ENCODE measurements at regions not wholly inside any gene's neighbourhood (a gene's known extent, or its start where the extent isn't known, plus 50 kb on each side); places are given as distances from the start of the nearest gene placed in this dataset.

DNA sequence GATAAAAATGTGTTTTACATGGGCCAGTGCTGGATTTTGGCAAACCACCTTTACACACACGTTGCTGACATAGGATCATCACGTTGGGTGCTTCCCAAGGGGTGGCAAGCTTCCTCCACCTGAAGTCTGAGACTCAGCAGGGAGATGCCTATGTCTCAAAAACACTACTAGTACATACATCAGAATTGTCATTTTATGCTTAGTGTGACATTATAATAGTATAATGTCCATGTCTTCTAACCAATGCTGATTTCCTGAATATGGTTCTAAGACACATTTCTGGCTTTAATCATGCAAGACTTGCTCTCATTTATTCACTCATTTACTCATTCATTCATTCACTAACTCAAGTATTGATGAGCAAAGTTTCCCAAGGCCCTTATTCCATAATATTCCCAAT lies 322.3 kb downstream of the LNPK start:
- H3K27me3 ChIP-seq (ENCODE audit: insufficient read depth, low read length): no peaks in the 10 kb centered on the region
- POLR2A ChIA-PET: no interaction called here
- BruUV-seq (replicated peaks): no TSS peak

More for the DNA sequence above, 322.3 kb downstream of the LNPK start:
- Histone ChIP-seq H3K27ac (ENCODE audit: low read depth, low read length) (no peak overlapping the region), H3K9me3 (ENCODE audit: control insufficient read depth in 1 of 2, insufficient read depth in 1 of 2, low read depth in 1 of 2, low read length in 2 of 2) (no peaks in the 10 kb centered on the region), H3K4me1 (ENCODE audit: control insufficient read depth in 1 of 2, insufficient read depth in 2 of 2, low read length in 2 of 2) (no peaks in the 10 kb centered on the region), H4K20me1 (ENCODE audit: insufficient read depth) (no peaks in the 10 kb centered on the region), H3K9ac (ENCODE audit: low read length) (no peak overlapping the region), H2AFZ (ENCODE audit: low read depth, low read length, poor library complexity, severe bottlenecking) (no peak overlapping the region), H3K36me3 (ENCODE audit: control insufficient read depth in 1 of 2, insufficient read depth in 2 of 2, low read length in 2 of 2) (no peaks in the 10 kb centered on the region), H3K4me2 (ENCODE audit: low read length) (no peak overlapping the region), H3K4me3 (replicated peaks in 1 of 2; ENCODE audit: low read depth in 1 of 2, low read length in 2 of 2) (no peak overlapping the region), H3K79me2 (ENCODE audit: insufficient read depth, low read length) (no peaks in the 10 kb centered on the region), H3K9me2 (ENCODE audit: insufficient read depth) (no peaks in the 10 kb centered on the region)
- CTCF ChIA-PET: interaction anchor here (1.9 kb wide), 1 partner anchor 10 kb away, joined by 8 read pairs; no protein-coding TSS in a partner anchor
- DNase-seq (ENCODE audit: low read depth, low spot score) (no peak), ATAC-seq (no peak)
- intact Hi-C loops (cut with micrococcal nuclease): no loop called here
- RAD21 ChIA-PET (ENCODE audit: low non-redundant PET in 1 of 2, low total read pairs in 2 of 2, uncharacterized antibody in 2 of 2, unreplicated experiment in 2 of 2): no interaction called here
- TF ChIP-seq, protein P1, sequence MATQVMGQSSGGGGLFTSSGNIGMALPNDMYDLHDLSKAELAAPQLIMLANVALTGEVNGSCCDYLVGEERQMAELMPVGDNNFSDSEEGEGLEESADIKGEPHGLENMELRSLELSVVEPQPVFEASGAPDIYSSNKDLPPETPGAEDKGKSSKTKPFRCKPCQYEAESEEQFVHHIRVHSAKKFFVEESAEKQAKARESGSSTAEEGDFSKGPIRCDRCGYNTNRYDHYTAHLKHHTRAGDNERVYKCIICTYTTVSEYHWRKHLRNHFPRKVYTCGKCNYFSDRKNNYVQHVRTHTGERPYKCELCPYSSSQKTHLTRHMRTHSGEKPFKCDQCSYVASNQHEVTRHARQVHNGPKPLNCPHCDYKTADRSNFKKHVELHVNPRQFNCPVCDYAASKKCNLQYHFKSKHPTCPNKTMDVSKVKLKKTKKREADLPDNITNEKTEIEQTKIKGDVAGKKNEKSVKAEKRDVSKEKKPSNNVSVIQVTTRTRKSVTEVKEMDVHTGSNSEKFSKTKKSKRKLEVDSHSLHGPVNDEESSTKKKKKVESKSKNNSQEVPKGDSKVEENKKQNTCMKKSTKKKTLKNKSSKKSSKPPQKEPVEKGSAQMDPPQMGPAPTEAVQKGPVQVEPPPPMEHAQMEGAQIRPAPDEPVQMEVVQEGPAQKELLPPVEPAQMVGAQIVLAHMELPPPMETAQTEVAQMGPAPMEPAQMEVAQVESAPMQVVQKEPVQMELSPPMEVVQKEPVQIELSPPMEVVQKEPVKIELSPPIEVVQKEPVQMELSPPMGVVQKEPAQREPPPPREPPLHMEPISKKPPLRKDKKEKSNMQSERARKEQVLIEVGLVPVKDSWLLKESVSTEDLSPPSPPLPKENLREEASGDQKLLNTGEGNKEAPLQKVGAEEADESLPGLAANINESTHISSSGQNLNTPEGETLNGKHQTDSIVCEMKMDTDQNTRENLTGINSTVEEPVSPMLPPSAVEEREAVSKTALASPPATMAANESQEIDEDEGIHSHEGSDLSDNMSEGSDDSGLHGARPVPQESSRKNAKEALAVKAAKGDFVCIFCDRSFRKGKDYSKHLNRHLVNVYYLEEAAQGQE (IDR thresholded peaks at IDR 0.05; ENCODE audit: low read depth): no peak
- no peak for TF ChIP-seq ZFX (IDR thresholded peaks at IDR 0.05)
- no peak for TF ChIP-seq SP1 (IDR thresholded peaks at IDR 0.05; ENCODE audit: low read depth)
- TF ChIP-seq EZH2 (IDR thresholded peaks at IDR 0.05): no peak
- no peak for TF ChIP-seq EGR1 (IDR thresholded peaks at IDR 0.05; ENCODE audit: low read depth)
- TF ChIP-seq, protein P2, sequence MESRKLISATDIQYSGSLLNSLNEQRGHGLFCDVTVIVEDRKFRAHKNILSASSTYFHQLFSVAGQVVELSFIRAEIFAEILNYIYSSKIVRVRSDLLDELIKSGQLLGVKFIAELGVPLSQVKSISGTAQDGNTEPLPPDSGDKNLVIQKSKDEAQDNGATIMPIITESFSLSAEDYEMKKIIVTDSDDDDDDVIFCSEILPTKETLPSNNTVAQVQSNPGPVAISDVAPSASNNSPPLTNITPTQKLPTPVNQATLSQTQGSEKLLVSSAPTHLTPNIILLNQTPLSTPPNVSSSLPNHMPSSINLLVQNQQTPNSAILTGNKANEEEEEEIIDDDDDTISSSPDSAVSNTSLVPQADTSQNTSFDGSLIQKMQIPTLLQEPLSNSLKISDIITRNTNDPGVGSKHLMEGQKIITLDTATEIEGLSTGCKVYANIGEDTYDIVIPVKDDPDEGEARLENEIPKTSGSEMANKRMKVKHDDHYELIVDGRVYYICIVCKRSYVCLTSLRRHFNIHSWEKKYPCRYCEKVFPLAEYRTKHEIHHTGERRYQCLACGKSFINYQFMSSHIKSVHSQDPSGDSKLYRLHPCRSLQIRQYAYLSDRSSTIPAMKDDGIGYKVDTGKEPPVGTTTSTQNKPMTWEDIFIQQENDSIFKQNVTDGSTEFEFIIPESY (IDR thresholded peaks at IDR 0.05; ENCODE audit: extremely low read depth, insufficient replicate concordance, low read length): no peak
- TF ChIP-seq FOSL1 (IDR thresholded peaks at IDR 0.05; ENCODE audit: low read depth): no peak
- no peak for TF ChIP-seq CEBPB (IDR thresholded peaks at IDR 0.05; ENCODE audit: low read depth)
- TF ChIP-seq TCF7L2 (IDR thresholded peaks at IDR 0.05; ENCODE audit: borderline replicate concordance, extremely low read depth, insufficient read depth, insufficient read length): no peak
- no peak for TF ChIP-seq EZH2phosphoT487 (IDR thresholded peaks at IDR 0.05; ENCODE audit: borderline replicate concordance)
- TF ChIP-seq SIN3A (IDR thresholded peaks at IDR 0.05; ENCODE audit: low read depth): no peak
- no peak for TF ChIP-seq POLR2A (IDR thresholded peaks at IDR 0.05; ENCODE audit: borderline replicate concordance, extremely low read depth, insufficient read depth, insufficient read length)
- TF ChIP-seq, protein P3, sequence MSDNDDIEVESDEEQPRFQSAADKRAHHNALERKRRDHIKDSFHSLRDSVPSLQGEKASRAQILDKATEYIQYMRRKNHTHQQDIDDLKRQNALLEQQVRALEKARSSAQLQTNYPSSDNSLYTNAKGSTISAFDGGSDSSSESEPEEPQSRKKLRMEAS (IDR thresholded peaks at IDR 0.05): no peak
- TF ChIP-seq POLR2AphosphoS5 (IDR thresholded peaks at IDR 0.05; ENCODE audit: low read depth, low read length): no peak
- TF ChIP-seq SRF (IDR thresholded peaks at IDR 0.05; ENCODE audit: low read depth): no peak
- TF ChIP-seq, protein P4, sequence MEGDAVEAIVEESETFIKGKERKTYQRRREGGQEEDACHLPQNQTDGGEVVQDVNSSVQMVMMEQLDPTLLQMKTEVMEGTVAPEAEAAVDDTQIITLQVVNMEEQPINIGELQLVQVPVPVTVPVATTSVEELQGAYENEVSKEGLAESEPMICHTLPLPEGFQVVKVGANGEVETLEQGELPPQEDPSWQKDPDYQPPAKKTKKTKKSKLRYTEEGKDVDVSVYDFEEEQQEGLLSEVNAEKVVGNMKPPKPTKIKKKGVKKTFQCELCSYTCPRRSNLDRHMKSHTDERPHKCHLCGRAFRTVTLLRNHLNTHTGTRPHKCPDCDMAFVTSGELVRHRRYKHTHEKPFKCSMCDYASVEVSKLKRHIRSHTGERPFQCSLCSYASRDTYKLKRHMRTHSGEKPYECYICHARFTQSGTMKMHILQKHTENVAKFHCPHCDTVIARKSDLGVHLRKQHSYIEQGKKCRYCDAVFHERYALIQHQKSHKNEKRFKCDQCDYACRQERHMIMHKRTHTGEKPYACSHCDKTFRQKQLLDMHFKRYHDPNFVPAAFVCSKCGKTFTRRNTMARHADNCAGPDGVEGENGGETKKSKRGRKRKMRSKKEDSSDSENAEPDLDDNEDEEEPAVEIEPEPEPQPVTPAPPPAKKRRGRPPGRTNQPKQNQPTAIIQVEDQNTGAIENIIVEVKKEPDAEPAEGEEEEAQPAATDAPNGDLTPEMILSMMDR (IDR thresholded peaks at IDR 0.05 in 2 of 3, conservative IDR thresholded peaks at IDR 0.05 in 1 of 3; ENCODE audit: borderline replicate concordance in 1 of 3, insufficient read depth in 1 of 3, low read depth in 2 of 3, low read length in 2 of 3): no peak
- no peak for TF ChIP-seq JUND (IDR thresholded peaks at IDR 0.05)
- TF ChIP-seq ZNF274 (IDR thresholded peaks at IDR 0.05; ENCODE audit: low read depth, low read length): no peak
